Kasumi-1 (cell line): ENCODE measurements at regions not wholly inside any gene's neighbourhood (a gene's known extent, or its start where the extent isn't known, plus 50 kb on each side); places are given as distances from the start of the nearest gene placed in this dataset.

Source experiments
- DNase-seq, 2 experiments: peaks; one replicate each; lab custom pipeline; 2025; lab: John Stamatoyannopoulos, UW

DNA sequence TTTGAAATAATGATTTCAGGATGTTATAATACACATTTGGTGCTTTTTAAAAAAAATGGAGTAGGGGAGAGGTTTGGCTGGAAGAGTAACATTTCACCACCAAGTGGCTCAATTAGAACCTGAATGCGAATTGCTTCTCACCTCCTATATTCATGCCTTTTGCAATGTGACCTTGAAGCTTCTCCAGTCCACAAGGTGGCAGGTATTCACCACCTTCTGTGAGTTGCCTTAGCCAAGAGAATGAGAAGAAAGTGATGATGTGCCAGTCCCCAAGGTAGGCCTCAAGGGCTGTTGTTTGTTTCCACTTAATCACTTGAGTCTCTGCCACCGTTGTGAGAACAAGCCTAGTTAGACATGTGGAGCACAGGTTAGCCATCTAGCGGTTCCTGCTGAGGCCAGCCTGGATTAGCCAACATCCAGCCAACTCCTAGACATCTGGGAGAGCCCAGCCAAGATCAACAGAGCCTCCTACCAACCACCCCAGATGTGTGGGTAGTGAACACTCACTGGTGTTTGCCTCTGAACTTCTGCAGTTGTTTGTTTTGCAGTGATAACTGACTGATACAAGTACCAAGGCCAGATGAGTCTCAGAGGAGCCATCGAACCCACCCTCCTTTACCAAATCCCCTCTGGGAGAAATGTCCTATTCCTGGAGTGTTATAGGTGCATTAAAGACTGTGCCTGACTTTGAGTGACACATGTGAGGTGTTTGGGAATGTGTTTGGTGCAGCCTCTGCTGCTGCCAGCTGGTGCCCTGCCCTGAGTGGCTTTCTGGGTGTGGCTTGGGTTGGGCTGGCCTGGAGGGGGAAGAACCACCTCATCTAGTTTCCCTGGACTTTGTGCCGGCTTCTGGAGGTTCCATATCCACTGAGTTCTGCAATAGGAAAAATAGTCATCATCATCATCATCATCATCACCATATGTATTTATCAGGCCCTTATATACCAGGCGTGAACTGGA, 132.5 kb upstream of the RFLNA start:
- no peak for DNase-seq

DNA sequence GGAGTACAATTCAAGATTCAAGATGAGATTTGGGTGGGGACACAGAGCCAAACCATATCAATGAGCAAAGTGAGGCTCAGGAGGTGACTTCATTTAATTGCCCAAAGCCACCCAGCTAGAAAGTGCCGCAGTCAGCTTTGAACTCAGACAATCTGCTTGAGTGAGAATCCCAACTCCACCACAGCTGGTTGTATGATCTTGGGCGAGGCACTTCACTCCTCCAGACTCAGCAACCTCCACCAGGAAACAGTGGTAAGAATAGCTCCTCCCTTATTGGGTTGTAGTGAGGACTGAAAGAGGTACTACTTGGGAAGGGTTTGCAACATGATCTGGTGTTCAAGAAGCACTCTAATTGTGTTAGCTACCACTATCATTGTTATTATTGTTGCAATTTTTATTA, 129.2 kb upstream of the RFLNA start:
- DNase-seq: peak; percentile 4 to 11

DNA sequence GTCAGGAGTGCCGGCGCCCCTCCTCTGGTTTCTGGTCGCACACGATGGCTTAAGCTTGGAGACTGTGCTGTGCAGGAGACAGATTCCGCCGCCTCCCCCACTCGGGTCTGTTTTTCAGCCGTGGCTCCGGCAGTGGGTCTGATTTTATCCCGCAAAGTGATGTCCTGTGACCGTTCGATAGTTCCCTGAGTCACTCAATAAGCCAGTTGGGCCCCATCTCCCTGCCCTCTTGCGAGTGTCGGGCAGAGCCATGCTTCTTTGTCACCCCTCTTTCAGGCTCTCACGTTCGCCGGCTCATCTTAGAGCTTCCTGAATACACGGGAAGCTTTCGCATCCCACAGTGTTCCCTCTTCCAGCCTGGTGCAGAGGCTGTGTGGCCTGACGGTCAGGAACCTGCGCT, 127.8 kb upstream of the RFLNA start:
- DNase-seq: no peak

DNA sequence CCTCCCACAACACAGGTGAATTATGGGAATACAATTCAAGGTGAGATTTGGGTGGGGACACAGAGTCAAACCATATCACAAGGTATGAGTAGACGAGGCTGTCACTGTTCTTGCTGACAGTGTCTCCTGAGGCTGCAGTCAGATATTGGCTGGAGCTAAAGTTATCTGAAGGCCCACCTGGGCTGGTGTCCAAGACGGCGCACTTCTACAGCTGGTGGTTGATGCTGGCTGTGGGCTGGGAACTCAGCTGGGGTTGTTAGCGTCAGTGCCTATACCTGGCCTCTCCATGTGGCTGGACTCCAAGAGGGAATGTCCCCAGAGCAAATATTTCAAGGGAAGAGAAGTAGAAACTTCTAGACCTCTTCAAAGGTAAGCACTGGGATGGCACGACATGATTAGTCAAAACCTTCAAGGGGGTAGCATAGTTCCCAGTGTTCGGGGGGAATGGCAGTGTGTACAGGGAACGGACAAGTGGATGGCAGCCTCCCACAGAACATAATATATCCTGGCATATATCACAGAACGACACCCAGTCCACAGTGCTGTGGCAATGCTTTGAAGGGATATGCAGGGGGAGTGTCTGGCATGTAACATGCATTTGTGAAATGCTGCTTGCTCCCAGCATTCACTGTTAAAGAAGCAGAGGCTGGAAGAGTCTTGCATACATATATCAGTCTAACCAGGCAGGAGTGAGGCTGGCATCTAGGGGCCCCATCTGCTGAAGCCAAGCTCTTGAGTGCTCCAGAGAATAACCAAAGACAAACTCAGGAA, 126.7 kb upstream of the RFLNA start:
- no peak for DNase-seq

DNA sequence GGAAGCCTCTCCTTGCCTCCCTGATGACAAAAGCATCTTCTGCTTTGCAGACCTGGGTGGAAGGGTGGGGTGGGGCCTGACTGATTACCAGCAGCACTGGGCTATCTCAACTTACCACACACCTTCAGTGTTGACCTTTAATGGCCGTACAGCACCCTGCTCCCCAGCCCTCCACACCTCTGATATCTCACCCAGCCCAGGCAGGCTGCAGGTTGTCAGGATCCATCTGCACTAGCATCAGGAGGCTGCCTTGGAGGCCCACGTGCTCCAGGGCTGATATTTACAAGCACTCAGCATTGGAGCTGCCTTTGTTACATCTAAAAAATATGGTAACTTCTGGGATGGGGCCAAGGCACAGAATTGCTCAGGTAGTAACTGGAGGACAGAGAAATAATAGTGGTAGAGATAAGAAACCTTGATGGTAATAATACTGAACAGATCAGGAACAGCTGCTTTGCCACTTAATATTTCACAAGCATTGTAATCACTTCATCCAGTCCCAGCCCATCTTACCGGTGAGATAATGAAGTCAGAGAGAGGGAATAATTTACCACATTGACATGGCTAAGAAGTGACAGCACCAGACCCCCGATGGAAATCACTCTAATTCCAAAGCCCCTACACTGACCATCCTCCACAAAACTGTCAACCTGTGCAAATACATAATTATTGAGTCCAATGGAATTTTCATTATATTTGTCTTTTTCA, 125.2 kb upstream of the RFLNA start:
- DNase-seq: no peak

DNA sequence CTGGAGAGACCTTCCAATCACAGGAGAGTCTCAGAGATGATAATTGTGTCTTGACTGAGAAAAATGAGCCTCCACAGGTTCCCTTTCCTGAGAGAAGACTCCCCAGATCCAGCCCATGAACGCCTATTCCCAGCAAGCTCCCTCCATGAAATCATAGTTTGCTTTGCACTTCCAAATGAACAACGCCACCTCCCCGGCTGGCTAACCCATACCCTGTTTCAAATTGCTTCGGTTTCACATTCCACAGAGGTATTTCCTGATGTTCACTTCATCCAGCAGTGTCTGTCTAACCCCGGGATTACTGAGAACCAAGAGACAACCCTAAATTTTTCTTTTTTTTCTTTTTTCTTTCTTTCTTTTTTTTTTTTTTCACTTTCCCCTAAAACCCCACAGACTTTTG, 124.1 kb upstream of the RFLNA start:
- no peak for DNase-seq

DNA sequence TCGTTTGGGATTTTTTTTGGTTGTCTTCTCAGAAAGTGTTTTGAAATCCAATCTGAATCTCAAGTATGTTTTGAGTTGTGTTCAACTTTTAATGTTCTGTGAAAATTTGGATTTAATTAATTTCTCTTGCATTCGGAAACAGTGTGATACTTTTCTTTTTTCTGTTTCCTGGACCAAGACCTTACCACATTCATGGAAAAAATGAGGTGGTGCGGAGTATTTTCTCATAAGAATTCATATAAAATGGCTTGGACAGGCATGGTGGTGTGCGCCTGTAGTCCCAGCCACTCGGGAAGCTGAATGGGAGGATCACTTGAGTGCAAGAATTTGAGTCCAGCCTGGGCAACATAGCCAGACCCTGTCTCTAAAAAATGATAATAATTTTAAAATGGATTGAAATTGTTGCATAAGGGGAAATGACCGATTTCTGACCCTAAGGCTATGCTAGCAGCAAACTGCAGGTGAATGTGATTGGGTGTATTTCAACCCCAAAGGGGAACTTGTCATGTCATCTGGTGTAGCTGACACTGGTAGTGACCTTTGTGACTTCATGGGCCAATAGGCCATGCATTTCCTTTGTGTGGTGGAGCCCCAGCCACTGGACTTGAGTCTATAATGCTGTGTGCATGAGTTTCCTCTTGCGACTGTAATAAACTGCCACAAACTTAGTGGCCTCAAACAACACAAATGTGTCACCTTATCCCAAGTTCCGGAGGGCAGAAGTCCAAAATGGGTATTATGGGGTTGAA, 123.5 kb upstream of the RFLNA start:
- DNase-seq: no peak

DNA sequence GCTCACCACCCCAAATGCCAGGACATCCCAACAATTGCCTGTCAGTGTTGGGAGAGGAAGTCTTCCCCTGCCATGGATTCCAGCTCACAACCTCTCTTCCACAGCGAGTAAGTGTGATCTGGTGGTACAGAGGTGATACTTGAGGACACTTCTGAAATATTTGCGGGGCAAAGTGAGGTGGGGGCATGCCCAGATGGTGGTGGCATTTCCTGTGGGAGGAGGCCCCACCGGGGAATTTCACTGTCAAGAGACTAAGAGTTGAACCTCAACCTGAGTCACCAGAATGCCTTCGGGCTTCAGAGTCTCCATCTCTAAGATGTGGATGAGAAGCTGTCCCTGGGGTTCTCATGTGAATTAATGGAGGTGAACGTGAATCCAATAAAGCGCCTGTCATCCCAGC, 122.3 kb upstream of the RFLNA start:
- no peak for DNase-seq

DNA sequence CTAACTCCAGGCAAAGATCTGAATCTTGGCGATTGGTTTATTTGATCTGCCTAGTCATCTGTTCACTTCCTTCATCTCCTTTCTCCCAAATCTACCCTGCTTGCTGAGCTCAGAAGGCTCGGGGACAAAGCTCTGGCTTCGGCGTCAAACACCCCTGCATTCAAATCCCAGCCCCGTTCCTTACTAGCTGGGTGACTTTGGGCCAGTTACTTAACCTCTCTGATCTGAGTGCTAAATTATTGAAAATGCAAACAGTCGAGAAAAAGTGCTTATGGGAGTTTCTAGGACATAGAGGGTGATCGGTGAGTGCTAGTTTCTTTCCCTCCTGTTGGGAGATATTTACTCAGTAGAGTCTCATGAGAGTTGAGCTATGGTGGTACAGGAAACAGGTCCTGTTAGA, 121.2 kb upstream of the RFLNA start:
- no peak for DNase-seq

DNA sequence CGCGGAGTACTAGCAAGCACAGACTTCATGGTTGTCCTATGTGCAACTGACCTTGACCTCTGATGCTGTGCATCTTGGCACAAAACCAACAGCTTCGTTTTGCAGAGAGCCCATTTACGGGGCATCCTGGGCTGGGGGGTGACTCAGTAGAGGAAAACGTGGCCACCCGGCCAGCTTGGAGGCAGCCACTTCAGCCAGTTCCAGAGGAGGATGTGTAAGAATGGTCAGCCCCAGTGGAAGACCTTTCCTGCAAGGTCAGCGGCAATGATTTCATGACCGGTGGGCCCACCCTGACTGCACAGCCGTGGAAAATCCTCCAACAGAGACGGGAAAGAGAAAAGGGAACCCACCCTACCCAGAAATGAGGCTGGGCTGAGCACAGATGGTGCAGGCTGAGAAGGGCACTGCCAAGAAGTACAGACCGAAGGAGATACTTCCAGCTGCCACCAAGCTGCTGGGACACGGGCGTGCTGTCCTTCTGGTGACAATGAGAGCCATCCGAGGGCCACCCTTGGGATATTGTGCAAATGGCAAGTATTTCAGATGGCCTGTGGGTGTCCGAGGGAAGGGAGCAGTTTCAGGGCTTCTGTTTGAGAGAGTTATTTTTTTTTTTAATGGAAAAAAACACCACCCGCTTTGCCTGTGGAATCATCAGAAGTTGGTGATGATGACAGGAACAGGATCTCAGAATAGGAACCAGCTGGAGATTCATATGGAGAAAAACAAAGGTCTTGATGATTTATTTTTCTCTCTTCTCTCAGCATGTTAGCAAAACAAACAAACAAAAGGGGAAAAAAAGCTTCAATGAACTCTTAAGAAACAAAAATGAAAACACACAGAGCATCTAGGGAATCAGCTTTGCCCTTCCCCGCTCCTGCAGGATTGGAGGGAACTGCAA, 120.2 kb upstream of the RFLNA start:
- DNase-seq: no peak

DNA sequence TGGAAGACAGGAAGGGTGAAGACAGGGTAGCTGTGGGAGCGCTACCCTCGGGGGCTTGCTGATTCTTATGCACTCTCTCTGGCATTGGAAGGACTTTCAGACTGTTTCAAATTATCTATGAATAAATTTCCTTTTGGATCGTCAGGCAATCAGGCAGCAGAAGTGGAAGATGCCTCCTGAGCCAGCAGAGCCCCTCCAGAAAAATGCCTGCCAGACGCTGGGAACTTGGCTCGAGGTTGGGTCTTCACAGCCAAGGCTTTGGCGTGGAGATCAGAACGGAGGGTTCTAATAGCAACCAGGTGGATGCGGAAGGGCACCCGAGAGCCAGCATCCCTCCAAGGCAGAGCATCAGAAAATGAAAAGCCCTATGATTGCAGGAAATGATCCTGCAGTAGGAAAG, 119.2 kb upstream of the RFLNA start:
- DNase-seq: no peak

DNA sequence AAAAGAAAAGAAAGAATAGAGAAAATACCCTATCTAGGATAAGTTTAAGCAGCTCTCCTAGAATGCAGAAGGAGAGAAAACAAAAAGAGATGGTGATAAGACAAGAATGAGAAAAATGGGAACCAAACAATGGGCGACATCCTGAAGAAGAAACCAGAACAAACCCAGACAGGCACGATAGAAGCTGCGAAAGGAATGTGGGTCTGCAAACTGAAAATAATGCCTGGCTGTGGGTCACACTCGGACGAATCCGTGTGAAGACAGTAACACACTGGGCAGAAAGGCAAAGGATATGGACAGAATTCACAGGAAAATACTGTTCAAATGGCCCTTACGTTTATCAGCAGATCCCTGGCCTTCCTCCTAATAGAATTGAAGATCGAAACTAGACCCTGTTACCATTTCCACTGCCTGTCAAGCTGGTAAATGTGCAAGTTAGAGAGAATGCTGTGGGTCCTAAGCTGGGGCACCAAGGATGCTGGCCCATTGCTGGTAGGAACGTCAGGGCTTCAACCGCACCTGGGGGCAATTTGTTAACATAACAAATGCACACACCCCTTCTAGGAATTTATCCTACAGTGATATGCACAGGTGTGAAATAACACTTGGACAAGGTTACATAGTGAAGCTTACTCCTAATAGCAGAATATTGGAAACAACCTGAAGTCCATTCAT, 117.5 kb upstream of the RFLNA start:
- DNase-seq: no peak

DNA sequence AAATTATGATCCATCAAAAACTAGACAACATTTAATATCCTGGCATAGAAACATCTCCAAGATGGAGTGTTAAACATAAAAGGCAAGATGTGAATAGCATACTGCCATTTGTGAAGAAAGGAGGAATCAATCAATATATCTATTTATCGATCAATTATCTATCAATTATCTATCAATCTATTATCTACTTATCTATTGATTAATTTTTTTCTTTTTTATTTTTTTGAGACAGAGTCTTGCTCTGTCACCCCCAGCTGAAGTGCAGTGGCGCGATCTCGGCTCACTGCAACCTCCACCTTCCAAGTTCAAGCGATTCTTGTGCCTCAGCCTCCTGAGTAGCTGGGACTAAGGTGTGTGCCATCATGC, 117.0 kb upstream of the RFLNA start:
- no peak for DNase-seq

DNA sequence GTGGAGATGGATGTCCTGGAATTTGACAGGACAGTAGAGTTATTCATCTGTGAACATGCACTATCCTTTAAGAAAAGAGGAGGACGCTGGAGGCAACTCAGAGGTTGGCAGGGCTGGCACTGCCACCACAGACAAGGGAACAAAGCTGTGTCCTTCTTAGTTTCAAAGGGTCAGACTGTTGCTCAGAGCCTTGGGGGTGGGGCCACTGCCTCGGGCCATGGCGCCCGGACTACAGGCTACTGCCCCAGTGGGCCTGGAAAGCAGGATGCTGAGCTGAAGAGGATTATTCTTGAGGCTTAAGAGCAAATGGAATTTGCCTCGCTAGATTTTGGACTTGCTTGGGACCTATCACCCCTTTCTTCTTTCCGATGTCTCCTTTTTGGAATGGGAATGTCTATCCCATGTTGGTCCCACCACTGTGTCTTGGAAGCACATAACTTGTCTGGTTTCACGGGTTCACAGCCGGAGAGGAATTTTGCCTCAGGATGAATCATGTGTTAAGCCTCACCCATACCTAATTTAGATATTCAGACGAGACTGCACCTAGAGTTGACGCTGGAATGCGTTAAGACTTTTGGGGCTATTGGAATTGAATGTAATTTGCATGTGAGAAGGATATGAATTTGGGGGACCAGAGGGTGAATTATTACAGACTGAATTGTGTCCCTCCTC, 114.8 kb upstream of the RFLNA start:
- no peak for DNase-seq

DNA sequence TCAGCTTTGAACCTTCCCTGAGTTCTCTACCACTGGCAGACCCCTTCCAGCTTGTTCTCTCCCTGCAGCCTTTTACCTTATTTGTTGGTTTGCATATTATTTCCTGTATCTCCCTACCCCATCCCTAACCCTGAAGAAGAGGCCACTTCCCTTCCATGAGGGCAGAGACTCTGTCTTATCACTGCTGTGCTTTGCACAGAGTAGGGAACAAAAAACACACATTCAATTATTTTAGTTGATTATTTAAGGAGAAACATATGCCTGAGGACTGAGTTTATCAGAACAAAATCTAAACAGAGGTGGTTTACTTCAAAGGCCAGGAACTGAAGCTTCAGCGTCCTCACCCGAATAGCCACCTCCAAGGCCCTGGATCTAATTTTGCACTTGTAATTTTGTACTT, 111.7 kb upstream of the RFLNA start:
- DNase-seq: no peak

DNA sequence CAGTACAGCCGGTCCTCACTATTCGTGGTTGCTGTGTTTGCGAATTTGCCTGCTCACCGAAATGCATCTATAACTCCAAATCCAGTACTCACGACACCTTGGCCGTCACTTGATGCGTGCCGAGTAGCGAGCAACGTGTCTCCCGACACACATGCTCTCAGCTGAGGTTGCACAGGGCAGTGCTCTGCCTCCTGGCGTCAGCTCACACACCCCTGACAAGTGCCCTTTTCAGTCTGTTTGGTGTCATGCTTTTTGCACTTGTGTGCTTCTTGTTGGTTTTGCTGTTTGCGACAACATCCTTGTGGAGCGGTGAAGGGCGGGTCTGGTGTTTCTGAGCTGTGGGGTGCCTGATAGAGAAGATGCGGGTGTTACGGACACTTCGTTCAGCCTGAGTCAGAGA, 110.4 kb upstream of the RFLNA start:
- DNase-seq: no peak

DNA sequence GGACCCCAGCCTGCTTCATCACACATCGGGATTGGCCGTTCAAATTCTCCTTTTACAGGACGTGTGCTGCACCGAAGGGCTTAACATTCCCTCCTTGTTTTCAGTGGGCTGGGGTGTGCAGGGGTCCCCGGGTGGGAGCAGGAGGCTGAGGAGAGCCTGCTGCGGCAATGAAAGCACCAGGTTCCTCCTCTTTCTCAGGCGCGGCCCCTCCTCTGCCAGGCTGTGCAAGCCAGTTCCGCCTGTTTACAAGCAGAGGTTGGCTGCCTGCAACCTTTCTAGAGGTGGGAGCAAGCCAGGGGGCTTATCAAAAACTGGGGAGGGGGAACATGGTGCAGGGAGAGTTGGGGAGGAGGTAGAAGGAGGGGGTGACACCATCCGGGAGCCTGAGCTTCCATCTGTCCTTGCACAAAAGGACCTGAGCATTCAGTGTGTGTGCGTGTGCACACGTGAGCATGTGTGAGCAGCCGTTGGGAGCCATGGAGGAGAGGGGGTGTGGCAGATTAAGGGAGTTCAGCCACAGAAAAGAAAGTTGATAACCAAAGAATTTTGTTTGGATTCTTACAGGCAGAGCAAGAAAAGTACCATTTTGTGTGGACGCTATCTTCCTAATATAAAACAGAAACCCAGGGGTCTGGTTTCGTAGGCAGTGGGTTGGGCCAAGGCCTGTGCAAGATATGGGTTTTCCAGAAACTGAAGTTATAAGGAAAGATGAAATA, 108.8 kb upstream of the RFLNA start:
- DNase-seq: no peak

DNA sequence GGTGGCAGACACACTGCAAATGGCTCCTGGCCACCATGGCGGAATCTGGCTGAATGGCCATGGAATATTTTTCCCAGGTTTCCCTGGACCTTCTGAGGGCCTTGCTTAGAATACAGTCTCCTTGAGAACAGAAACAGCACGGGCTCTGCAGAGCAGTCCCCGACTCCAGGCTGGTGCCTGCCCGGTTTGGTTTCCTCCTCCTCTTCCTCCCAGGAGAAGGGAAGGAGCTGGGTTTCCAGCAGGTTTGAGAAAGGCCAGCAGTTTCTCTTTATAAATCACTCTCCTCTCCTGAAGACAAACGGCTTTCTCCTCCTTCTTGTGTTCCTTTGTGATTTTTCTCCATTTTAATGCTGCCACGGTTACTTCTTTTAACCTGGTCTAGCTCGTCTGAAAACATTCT, 106.8 kb upstream of the RFLNA start:
- no peak for DNase-seq
